ENCODE measurements at regions not wholly inside any gene's neighbourhood (a gene's known extent, or its start where the extent isn't known, plus 50 kb on each side); places are given as distances from the start of the nearest gene placed in this dataset.

GRCh38 chr5:165642366-165642765 lies 2136.9 kb downstream of the MAT2B start:
- no peak for TF ChIP-seq CTCF (IDR thresholded peaks at IDR 0.05)
- no peak for TF ChIP-seq POLR2A (IDR thresholded peaks at IDR 0.05)
